ENCODE measurements at regions not wholly inside any gene's neighbourhood (a gene's known extent, or its start where the extent isn't known, plus 50 kb on each side); places are given as distances from the start of the nearest gene placed in this dataset.

DNA sequence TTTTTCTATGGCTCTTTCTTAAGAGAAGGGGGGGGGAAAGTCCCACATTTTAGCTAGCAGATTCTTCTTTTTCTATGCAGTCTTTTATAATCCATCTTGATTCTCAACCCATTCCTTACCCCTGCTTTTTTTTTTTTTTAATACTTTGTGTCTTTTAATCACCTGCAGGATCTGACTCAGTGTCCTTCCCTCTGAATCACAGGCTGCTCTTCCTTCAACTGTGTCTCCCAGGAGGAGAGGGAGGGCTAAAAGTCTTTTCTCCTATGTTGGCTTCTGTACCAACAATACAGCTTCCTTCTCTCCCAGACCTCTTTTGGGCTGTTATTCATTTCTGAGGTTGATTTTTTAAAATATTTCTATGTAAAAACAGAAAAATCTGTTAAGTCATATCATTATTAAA is 686.2 kb downstream of the ADGRL2 start:
- Histone ChIP-seq H2BK15ac (ENCODE audit: low read depth, low read length) (no peak overlapping the region), H2BK120ac (ENCODE audit: low read depth, low read length) (no peak overlapping the region), H3K56ac (ENCODE audit: extremely low read depth, insufficient read depth, low read length) (no peak overlapping the region), H4K20me1 (ENCODE audit: insufficient read depth, low read length) (no peaks in the 10 kb centered on the region), H4K91ac (ENCODE audit: insufficient read depth, low read depth, low read length) (no peak overlapping the region), H2BK20ac (ENCODE audit: low read depth, low read length) (no peak overlapping the region), H3K27me3 (ENCODE audit: control insufficient read depth, insufficient read depth, low read length) (no peaks in the 10 kb centered on the region), H3K9me3 (ENCODE audit: control insufficient read depth, insufficient read depth, low read length) (peaks cover 4% of the 10 kb centered on the region), H2AFZ (replicated peaks; ENCODE audit: low read length, poor library complexity) (no peak overlapping the region), H3K9me1 (ENCODE audit: insufficient read depth, low read length) (no peaks in the 10 kb centered on the region), H3K27ac (ENCODE audit: insufficient read depth, low read length) (no peak overlapping the region), H4K8ac (ENCODE audit: low read depth in 2 of 2, low read length in 2 of 2) (no peak overlapping the region), H3K4ac (ENCODE audit: low read depth, low read length) (no peak overlapping the region), H3K4me3 (ENCODE audit: insufficient read depth, low read depth, low read length) (no peak overlapping the region), H2AK9ac (replicated peaks; ENCODE audit: low read depth, low read length, poor library complexity) (no peak overlapping the region), H3K4me1 (ENCODE audit: control insufficient read depth, insufficient read depth, low read length) (no peaks in the 10 kb centered on the region), H3K36me3 (ENCODE audit: control insufficient read depth, insufficient read depth, low read length) (no peaks in the 10 kb centered on the region), H3K4me2 (ENCODE audit: low read depth, low read length) (no peak overlapping the region), H3K18ac (ENCODE audit: low read depth, low read length) (no peak overlapping the region), H3K23ac (ENCODE audit: low read depth, low read length) (no peak overlapping the region), H3K14ac (replicated peaks; ENCODE audit: low read depth, low read length) (no peak overlapping the region), H2AK5ac (ENCODE audit: low read depth, low read length) (no peak overlapping the region), H3K9ac (ENCODE audit: low read depth, low read length) (no peak overlapping the region), H2BK5ac (ENCODE audit: low read depth, low read length, poor library complexity, severe bottlenecking) (no peak overlapping the region), H4K5ac (ENCODE audit: low read depth, low read length) (no peak overlapping the region), H3K79me1 (ENCODE audit: low read depth in 1 of 2, low read length in 2 of 2) (no peaks in the 10 kb centered on the region)
- in situ Hi-C loops (cut with MboI; ENCODE audit: low sequenced_read_pairs) (no loop called here), intact Hi-C loops (cut with micrococcal nuclease) (no loop called here), dilution Hi-C loops (cut with HindIII; ENCODE audit: low sequenced_read_pairs, unreplicated experiment) (no loop called here)
- ATAC-seq (ENCODE audit: low read depth) (no peak), DNase-seq (no peak)
- CTCF ChIA-PET: no interaction called here
- POLR2A ChIA-PET (ENCODE audit: unreplicated experiment): no interaction called here
- BruUV-seq (replicated peaks): no TSS peak
- TF ChIP-seq, protein P1, sequence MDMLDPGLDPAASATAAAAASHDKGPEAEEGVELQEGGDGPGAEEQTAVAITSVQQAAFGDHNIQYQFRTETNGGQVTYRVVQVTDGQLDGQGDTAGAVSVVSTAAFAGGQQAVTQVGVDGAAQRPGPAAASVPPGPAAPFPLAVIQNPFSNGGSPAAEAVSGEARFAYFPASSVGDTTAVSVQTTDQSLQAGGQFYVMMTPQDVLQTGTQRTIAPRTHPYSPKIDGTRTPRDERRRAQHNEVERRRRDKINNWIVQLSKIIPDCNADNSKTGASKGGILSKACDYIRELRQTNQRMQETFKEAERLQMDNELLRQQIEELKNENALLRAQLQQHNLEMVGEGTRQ (IDR thresholded peaks at IDR 0.05; ENCODE audit: low read depth, low read length): no peak
- TF ChIP-seq RAD21 (IDR thresholded peaks at IDR 0.05; ENCODE audit: low read length) (no peak), POLR2A (IDR thresholded peaks at IDR 0.05; ENCODE audit: low read depth, low read length) (no peak), MAZ (IDR thresholded peaks at IDR 0.05; ENCODE audit: borderline replicate concordance, low read depth, low read length) (no peak), MXI1 (IDR thresholded peaks at IDR 0.05; ENCODE audit: borderline replicate concordance, low read depth, low read length) (no peak), RFX5 (IDR thresholded peaks at IDR 0.05; ENCODE audit: low read depth, low read length) (no peak)
